ENCODE measurements at regions not wholly inside any gene's neighbourhood (a gene's known extent, or its start where the extent isn't known, plus 50 kb on each side); places are given as distances from the start of the nearest gene placed in this dataset.

DNA sequence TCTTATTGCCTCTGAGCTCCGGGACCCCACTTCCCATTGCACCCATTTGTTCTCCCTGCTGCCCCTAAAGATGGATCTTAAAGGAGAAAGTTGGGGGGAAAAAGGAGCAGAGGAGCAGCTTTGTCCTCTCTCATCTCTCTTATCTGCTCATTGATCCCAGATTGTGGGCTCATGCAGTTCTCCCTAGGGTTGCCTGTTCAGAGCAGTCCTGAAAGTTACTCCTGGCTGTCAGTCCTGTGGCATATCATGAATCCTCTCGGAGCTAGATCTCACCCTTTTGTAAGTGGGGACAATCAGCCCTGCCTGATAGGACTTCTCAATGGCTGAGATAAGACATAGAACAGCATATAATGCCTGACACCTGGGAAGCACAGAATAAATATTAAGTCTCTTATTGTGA lies 440.3 kb downstream of the IRS2 start:
- no peak for TF ChIP-seq CTCF (optimal IDR thresholded peaks at IDR 0.05 in 1 of 3, IDR thresholded peaks at IDR 0.05 in 1 of 3, conservative IDR thresholded peaks at IDR 0.05 in 1 of 3; ENCODE audit: extremely low read depth in 1 of 3, insufficient read depth in 2 of 3, low read length in 3 of 3)
- TF ChIP-seq EZH2 (IDR thresholded peaks at IDR 0.05; ENCODE audit: low read length): no peak
